Subcutaneous abdominal adipose tissue (tissue), 5 donors: ENCODE measurements at regions not wholly inside any gene's neighbourhood (a gene's known extent, or its start where the extent isn't known, plus 50 kb on each side); places are given as distances from the start of the nearest gene placed in this dataset.

Experiments
- H3K27ac ChIP-seq: one replicate; pipeline ENCODE4 v1.7.0; 2013; ENCODE audit warnings: low read depth, mild to moderate bottlenecking, inconsistent platforms, low read length, moderate library complexity
- H3K27me3 ChIP-seq, 5 donors: one replicate each; pipeline ENCODE4 v1.7.0; 2013; ENCODE audit warnings: low read length in 5 of 5, inconsistent platforms in 1 of 5; ENCODE audit not compliant: control insufficient read depth in 5 of 5, insufficient read depth in 4 of 5
- H3K36me3 ChIP-seq, 5 donors: one replicate each; pipeline ENCODE4 v1.7.0; 2013; ENCODE audit warnings: low read length in 5 of 5; ENCODE audit not compliant: control insufficient read depth in 5 of 5, insufficient read depth in 5 of 5
- H3K4me1 ChIP-seq, 5 donors: one replicate each; pipeline ENCODE4 v1.7.0; 2013; ENCODE audit warnings: low read length in 5 of 5, mild to moderate bottlenecking in 3 of 5, moderate library complexity in 1 of 5; ENCODE audit not compliant: control insufficient read depth in 5 of 5, insufficient read depth in 5 of 5
- H3K4me3 ChIP-seq, 5 donors: one replicate each; pipeline ENCODE4 v1.7.0; 2013; ENCODE audit warnings: low read length in 5 of 5, low read depth in 1 of 5
- H3K9ac ChIP-seq, 5 donors: one replicate each; pipeline ENCODE4 v1.7.0; 2013; ENCODE audit warnings: low read length in 5 of 5, mild to moderate bottlenecking in 4 of 5, moderate library complexity in 3 of 5
- H3K9me3 ChIP-seq, 5 donors: one replicate each; pipeline ENCODE4 v1.7.0; 2013; ENCODE audit warnings: low read length in 5 of 5; ENCODE audit not compliant: control insufficient read depth in 5 of 5
- donor health status: healthy.
- donor health status: healthy.
- donor health status: healthy.
- donor health status: healthy.
- donor health status: healthy.

DNA sequence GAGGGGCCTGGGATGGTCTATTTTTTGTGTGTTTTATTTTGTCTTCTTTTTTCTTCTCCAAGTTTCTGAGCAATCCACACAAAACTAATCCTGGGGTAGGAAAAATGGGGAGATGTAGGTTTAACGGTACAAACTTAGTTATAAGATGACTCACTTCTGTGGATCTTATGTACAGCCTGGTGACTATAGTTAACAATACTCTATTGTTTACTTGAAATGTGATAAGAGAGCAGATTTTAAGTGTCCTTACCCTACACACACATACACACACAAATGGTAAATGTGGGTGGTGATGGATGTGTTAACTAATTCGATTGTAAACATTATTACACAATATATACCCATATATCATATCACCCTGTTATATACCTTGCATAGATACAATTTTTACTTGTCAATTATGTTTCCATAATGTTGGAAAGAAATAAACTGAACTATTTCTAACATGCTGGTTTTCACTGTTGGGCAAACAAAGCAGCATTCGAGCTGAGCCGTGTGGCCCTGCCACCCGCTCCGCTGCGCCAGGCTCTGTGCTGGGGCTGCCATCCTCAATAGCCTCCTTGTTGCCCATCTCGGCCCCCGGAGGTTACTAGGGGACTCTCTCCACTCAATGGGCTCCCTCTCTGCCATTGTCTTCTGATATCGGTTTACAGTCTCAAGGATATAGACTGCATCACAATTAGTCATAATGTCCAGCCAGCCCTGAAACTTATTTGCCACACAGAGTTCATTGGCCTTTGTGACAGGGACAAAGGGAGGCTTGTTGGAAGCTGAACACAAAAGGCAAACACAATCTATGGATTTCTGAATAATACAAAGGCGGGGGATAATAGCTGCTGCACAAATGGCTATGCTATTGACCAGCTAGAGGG lies 380.3 kb upstream of the MAF start:
- Histone ChIP-seq H3K27ac (no peak overlapping the region), H3K4me3 (no peak overlapping the region), H3K4me1 (no peaks in the 10 kb centered on the region), H3K36me3 (no peaks in the 10 kb centered on the region), H3K27me3 (no peaks in the 10 kb centered on the region), H3K9me3 (no peaks in the 10 kb centered on the region), H3K9ac (no peak overlapping the region)

DNA sequence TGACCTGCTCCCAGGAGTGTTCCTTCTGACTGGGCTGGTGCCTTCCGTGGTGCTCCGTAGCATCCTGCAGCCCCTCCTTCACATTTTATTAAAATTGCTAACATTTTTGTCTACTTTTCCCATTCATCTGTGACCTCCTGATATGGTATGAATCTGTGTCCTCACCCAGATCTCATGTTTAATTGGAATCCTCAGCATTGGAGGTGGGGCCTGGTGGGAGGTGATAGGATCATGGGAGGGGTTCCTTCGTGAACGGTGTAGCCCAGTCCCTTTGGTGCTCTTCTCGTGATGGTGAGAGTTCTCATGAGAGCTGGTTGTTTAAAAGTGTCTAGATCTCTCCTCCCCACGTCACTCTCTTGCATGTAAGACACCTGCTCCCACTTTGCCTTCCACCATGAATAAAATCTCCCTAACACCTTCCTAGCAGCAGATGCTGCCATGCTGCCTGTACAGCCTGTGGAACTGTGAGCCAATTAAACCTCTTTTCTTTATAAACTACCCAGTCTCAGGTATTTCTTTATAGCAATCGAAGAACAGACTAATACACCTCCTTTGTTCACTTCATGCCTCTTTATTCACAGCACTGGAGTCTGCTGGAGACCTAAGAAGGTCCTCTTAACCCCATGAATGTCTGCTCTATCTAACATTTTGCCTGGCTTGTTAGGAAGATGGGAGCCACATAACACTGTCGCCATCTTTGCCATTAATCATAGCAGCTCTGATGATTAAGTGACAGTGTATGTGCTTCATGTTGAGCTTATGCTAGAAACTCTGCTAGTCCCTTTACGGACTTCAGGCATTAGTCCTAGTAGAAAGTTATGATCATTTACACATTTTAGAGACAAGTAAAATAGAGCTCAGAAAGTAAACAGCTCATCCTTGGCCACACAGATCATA lies 377.7 kb upstream of the MAF start:
- Histone ChIP-seq H3K36me3 (no peaks in the 10 kb centered on the region), H3K27ac (no peak overlapping the region), H3K9ac (no peak overlapping the region), H3K4me1 (no peaks in the 10 kb centered on the region), H3K4me3 (no peak overlapping the region), H3K27me3 (no peaks in the 10 kb centered on the region), H3K9me3 (no peaks in the 10 kb centered on the region)

DNA sequence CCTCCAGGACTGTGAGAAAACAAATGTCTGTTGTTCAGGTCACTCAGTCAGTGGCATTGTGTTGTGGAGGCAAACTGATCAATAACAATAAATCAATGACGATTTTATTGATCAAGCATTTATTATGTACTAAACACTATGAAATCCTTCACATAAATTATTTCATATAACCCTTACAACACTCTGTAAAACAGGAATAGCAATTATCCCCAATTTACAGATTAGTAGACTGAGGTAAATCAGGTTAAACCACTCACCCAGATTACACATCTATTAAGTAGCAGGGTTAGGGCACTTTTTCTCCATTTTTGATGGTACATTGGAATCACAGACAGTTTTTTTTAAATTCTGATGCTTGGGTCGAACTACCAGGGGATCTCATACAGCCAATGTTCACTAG lies 372.8 kb upstream of the MAF start:
- H3K4me1 ChIP-seq: peaks cover 0 to 9% (median 3%) of the 10 kb centered on the region in 5 donors
- H3K27ac ChIP-seq: no peak overlapping the region
- H3K9me3 ChIP-seq: no peaks in the 10 kb centered on the region
- no peaks in the 10 kb centered on the region for H3K36me3 ChIP-seq
- no peak overlapping the region for H3K9ac ChIP-seq
- no peaks in the 10 kb centered on the region for H3K27me3 ChIP-seq
- no peak overlapping the region for H3K4me3 ChIP-seq

DNA sequence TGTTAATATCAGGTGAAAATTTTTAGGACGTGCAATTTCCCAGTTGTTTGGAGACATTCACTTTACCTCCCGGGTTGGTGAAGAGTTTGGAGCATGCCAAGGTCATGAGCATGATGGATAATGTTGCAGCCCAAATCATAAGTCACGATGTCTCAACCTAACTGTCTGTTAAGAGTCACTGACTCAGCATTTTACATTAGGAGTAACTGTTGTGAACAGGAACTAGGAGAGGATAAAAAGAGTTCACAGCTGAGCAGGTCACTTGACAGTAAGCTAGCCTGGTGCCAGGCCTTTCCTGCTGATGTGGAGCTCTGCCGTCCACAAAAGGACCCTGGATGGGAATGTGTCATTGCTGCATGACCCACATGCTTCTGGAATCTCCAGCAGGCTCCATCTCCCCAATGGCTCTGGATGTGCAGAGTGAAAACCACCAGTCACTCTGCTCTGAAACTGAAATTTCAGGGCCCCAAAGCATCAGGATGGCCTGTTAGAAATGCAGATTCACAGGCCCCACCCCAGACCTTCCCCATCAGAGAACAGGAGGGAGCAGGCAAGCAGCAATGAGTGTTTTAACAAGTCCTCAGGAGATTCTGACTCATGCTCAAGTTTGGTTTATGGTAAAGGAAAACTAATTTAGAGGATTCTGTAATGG lies 371.6 kb upstream of the MAF start:
- Histone ChIP-seq H3K4me1 (peaks cover 0 to 9% (median 3%) of the 10 kb centered on the region in 5 donors), H3K4me3 (no peak overlapping the region), H3K9me3 (no peaks in the 10 kb centered on the region), H3K9ac (no peak overlapping the region), H3K36me3 (no peaks in the 10 kb centered on the region), H3K27me3 (no peaks in the 10 kb centered on the region), H3K27ac (no peak overlapping the region)

DNA sequence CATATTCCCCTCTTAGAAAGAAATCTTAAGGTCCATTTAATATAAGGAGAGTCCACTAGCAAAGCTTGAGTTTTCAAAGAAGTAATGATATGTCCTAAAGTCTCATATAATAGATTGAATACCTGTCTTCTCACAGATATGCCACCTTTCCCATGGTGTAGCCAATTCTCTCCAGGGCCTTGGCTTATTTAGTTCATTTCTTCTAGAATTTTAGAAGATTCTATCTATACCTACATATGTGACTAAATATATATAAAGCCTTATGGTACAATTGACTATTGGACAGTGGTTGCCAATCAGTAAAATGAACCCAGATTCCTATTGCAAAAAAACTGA lies 370.7 kb upstream of the MAF start:
- Histone ChIP-seq H3K27ac (no peak overlapping the region), H3K9ac (no peak overlapping the region), H3K4me1 (peaks cover 0 to 9% (median 3%) of the 10 kb centered on the region in 5 donors), H3K27me3 (no peaks in the 10 kb centered on the region), H3K36me3 (no peaks in the 10 kb centered on the region), H3K4me3 (no peak overlapping the region), H3K9me3 (no peaks in the 10 kb centered on the region)

DNA sequence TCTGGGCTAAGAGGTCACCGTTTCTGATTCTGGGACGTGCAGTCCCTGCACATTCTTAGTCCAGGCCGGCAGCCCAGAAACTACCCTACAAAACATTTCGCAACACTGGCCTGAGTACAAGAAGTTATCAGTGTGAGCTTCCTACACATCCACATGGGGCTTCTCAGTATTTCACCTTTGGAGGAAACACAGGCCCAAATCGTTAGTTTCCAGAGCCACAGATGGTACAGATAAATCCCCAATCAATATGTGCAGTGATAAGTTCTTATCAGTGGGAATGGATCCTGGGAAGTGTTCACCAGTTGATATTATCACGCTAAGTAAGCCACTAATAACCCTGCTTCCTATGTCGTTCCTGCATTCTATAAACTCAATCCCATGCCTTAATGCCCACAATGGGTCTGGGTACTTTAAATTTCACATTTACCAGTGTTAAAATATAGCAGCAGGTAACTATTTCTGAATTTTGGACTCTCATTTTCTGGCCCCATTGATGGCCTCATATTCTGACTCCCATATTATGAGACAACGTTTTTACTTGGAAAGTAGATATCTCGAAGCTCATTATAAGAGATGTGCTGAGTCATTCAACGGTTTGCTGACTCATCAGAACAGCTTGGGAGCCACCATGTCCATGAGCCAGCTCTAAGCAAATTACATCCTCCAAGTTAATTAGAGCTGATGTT lies 370.2 kb upstream of the MAF start:
- no peaks in the 10 kb centered on the region for H3K36me3 ChIP-seq
- H3K4me3 ChIP-seq: no peak overlapping the region
- no peak overlapping the region for H3K27ac ChIP-seq

DNA sequence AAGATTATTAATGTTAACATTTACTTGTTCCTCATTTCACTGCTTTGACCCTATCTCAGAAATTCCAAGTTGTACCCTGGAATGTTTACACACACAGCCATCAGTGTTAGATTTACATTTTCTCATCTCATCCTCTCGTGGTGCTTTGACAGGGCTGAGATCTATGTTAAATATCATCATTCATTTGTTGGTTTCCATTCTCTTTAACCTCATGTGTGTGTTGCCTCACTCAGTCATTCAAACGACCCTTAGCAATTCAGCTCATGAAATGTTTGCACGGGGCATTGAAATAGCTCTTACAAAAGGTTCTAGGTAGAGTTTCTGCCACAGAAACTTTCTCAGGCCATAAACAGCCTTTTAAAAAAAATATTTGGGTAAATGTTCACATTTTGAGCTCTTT lies 369.6 kb upstream of the MAF start:
- Histone ChIP-seq H3K27ac (no peak overlapping the region), H3K27me3 (no peaks in the 10 kb centered on the region), H3K4me1 (peaks cover 0 to 9% (median 3%) of the 10 kb centered on the region in 5 donors), H3K4me3 (no peak overlapping the region), H3K9ac (no peak overlapping the region), H3K36me3 (no peaks in the 10 kb centered on the region), H3K9me3 (no peaks in the 10 kb centered on the region)

More for the DNA sequence above, 370.2 kb upstream of the MAF start:
- no peaks in the 10 kb centered on the region for H3K27me3 ChIP-seq
- H3K9me3 ChIP-seq: no peaks in the 10 kb centered on the region
- peaks cover 0 to 9% (median 3%) of the 10 kb centered on the region in 5 donors for H3K4me1 ChIP-seq
- no peak overlapping the region for H3K9ac ChIP-seq

DNA sequence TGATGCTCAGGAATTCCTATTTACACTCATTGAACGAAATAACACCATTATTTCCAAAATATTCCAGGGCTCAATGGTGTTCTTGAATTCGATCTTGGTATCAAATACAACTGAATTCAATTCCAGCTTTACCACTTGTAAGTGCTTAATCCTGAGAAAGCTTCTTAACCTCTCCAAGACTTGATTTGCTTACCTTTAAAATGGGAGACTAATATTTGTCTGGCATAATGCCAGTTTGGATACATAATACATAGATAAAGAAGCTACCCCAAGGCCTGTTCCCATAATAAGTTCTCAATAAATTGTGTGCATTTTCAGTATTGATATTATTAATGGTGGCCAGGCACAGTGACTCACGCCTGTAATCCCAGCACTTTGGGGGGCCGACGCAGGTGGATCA lies 368.9 kb upstream of the MAF start:
- Histone ChIP-seq H3K27me3 (no peaks in the 10 kb centered on the region), H3K9ac (no peak overlapping the region), H3K4me1 (peaks cover 0 to 9% (median 3%) of the 10 kb centered on the region in 5 donors), H3K9me3 (no peaks in the 10 kb centered on the region), H3K4me3 (no peak overlapping the region), H3K36me3 (no peaks in the 10 kb centered on the region), H3K27ac (no peak overlapping the region)

DNA sequence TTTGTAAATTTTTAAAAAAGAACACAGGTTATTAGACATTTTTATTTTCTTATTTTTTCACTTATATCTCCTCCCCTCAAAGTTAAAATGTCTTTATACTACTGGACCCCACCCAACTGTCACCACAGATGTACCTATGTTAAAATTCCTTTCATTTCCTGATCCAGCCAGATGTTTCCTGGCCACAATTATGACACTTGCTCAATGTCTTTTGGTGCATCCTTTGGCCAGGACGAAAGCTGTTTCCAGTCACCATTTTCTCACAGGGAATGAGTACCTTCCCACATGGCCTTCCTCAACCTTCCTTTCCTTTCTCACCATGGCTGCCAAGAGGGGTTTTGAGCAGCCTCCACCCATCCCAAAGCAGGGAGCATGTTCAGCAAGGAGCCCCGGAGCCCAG lies 365.7 kb upstream of the MAF start:
- no peaks in the 10 kb centered on the region for H3K36me3 ChIP-seq
- H3K9ac ChIP-seq: no peak overlapping the region
- no peak overlapping the region for H3K4me3 ChIP-seq
- H3K9me3 ChIP-seq: no peaks in the 10 kb centered on the region
- no peaks in the 10 kb centered on the region for H3K27me3 ChIP-seq
- no peak overlapping the region for H3K27ac ChIP-seq
- peaks cover 0 to 9% (median 3%) of the 10 kb centered on the region in 5 donors for H3K4me1 ChIP-seq
